ENCODE measurements at regions not wholly inside any gene's neighbourhood (a gene's known extent, or its start where the extent isn't known, plus 50 kb on each side); places are given as distances from the start of the nearest gene placed in this dataset.

GRCh38 chr4:60088807-60089486 lies 1111.2 kb upstream of the ADGRL3 start:
- Mint-ChIP-seq H3K27ac (ENCODE audit: low read depth) (no peak overlapping the region), H3K9me3 (peaks cover 24% of the 10 kb centered on the region), H3K4me3 (no peak overlapping the region), H3K27me3 (no peaks in the 10 kb centered on the region), H3K4me1 (no peaks in the 10 kb centered on the region), H3K36me3 (ENCODE audit: insufficient read depth) (no peaks in the 10 kb centered on the region)
- DNase-seq (ENCODE audit: low spot score in 2 of 2) (no peak), ATAC-seq (replicated peaks; ENCODE audit: extremely low read depth, poor library complexity, severe bottlenecking) (no peak)

GRCh38 chr4:60089546-60090273 lies 1110.4 kb upstream of the ADGRL3 start:
- Mint-ChIP-seq H3K27ac (ENCODE audit: low read depth) (no peak overlapping the region), H3K9me3 (peaks cover 16% of the 10 kb centered on the region), H3K4me1 (no peaks in the 10 kb centered on the region), H3K4me3 (no peak overlapping the region), H3K36me3 (ENCODE audit: insufficient read depth) (no peaks in the 10 kb centered on the region), H3K27me3 (no peaks in the 10 kb centered on the region)
- DNase-seq (ENCODE audit: low spot score in 2 of 2) (no peak), ATAC-seq (replicated peaks; ENCODE audit: extremely low read depth, poor library complexity, severe bottlenecking) (no peak)

GRCh38 chr4:60096676-60097075 lies 1103.5 kb upstream of the ADGRL3 start:
- peaks cover 5% of the 10 kb centered on the region for H3K9me3 Mint-ChIP-seq
- H3K4me1 Mint-ChIP-seq = no peaks in the 10 kb centered on the region
- no peak for DNase-seq (ENCODE audit: low spot score in 2 of 2)
- H3K4me3 Mint-ChIP-seq = no peak overlapping the region
- no peak overlapping the region for H3K27ac Mint-ChIP-seq (ENCODE audit: low read depth)
- H3K36me3 Mint-ChIP-seq (ENCODE audit: insufficient read depth) = no peaks in the 10 kb centered on the region
- H3K27me3 Mint-ChIP-seq = no peaks in the 10 kb centered on the region
- no peak for ATAC-seq (replicated peaks; ENCODE audit: extremely low read depth, poor library complexity, severe bottlenecking)

- ATAC-seq (replicated peaks; ENCODE audit: extremely low read depth, poor library complexity, severe bottlenecking) (no peak), DNase-seq (ENCODE audit: low spot score in 2 of 2) (no peak)
- Mint-ChIP-seq H3K9me3 (peaks cover 17% of the 10 kb centered on the region), H3K27me3 (no peaks in the 10 kb centered on the region), H3K27ac (ENCODE audit: low read depth) (no peak overlapping the region), H3K36me3 (ENCODE audit: insufficient read depth) (no peaks in the 10 kb centered on the region), H3K4me1 (no peaks in the 10 kb centered on the region), H3K4me3 (no peak overlapping the region)
These were observed 1083.5 kb upstream of the ADGRL3 start for GRCh38 chr4:60116592-60116991.

GRCh38 chr4:60117726-60118323 lies 1082.3 kb upstream of the ADGRL3 start:
- no peak overlapping the region for H3K4me3 Mint-ChIP-seq
- ATAC-seq (replicated peaks; ENCODE audit: extremely low read depth, poor library complexity, severe bottlenecking) = no peak
- H3K9me3 Mint-ChIP-seq = peaks cover 14% of the 10 kb centered on the region
- no peaks in the 10 kb centered on the region for H3K36me3 Mint-ChIP-seq (ENCODE audit: insufficient read depth)
- no peak overlapping the region for H3K27ac Mint-ChIP-seq (ENCODE audit: low read depth)
- no peaks in the 10 kb centered on the region for H3K4me1 Mint-ChIP-seq
- DNase-seq (ENCODE audit: low spot score in 2 of 2) = no peak
- no peaks in the 10 kb centered on the region for H3K27me3 Mint-ChIP-seq

GRCh38 chr4:60122820-60123219 lies 1077.3 kb upstream of the ADGRL3 start:
- no peak overlapping the region for H3K27ac Mint-ChIP-seq (ENCODE audit: low read depth)

GRCh38 chr4:60128888-60129287 lies 1071.2 kb upstream of the ADGRL3 start:
- Mint-ChIP-seq H3K36me3 (ENCODE audit: insufficient read depth) (no peaks in the 10 kb centered on the region), H3K9me3 (peaks cover 11% of the 10 kb centered on the region), H3K4me1 (no peaks in the 10 kb centered on the region), H3K27ac (ENCODE audit: low read depth) (no peak overlapping the region), H3K27me3 (no peaks in the 10 kb centered on the region), H3K4me3 (no peak overlapping the region)
- DNase-seq (ENCODE audit: low spot score in 2 of 2) = no peak
- no peak for ATAC-seq (replicated peaks; ENCODE audit: extremely low read depth, poor library complexity, severe bottlenecking)

More at GRCh38 chr4:60122820-60123219, 1077.3 kb upstream of the ADGRL3 start:
- Mint-ChIP-seq H3K36me3 (ENCODE audit: insufficient read depth) (no peaks in the 10 kb centered on the region), H3K4me3 (no peak overlapping the region), H3K9me3 (peaks cover 6% of the 10 kb centered on the region), H3K27me3 (no peaks in the 10 kb centered on the region), H3K4me1 (no peaks in the 10 kb centered on the region)
- DNase-seq (ENCODE audit: low spot score in 2 of 2) (no peak), ATAC-seq (replicated peaks; ENCODE audit: extremely low read depth, poor library complexity, severe bottlenecking) (no peak)

- ATAC-seq (replicated peaks; ENCODE audit: extremely low read depth, poor library complexity, severe bottlenecking) = no peak
- Mint-ChIP-seq H3K4me1 (no peaks in the 10 kb centered on the region), H3K27ac (ENCODE audit: low read depth) (no peak overlapping the region), H3K27me3 (no peaks in the 10 kb centered on the region), H3K9me3 (peaks cover 6% of the 10 kb centered on the region), H3K4me3 (no peak overlapping the region), H3K36me3 (ENCODE audit: insufficient read depth) (no peaks in the 10 kb centered on the region)
- no peak for DNase-seq (ENCODE audit: low spot score in 2 of 2)
These were observed 1070.4 kb upstream of the ADGRL3 start for GRCh38 chr4:60129740-60130139.

GRCh38 chr4:60133375-60133774 lies 1066.8 kb upstream of the ADGRL3 start:
- no peaks in the 10 kb centered on the region for H3K27me3 Mint-ChIP-seq
- H3K9me3 Mint-ChIP-seq = peaks cover 10% of the 10 kb centered on the region
- no peaks in the 10 kb centered on the region for H3K36me3 Mint-ChIP-seq (ENCODE audit: insufficient read depth)
- no peak for ATAC-seq (replicated peaks; ENCODE audit: extremely low read depth, poor library complexity, severe bottlenecking)
- no peaks in the 10 kb centered on the region for H3K4me1 Mint-ChIP-seq
- H3K4me3 Mint-ChIP-seq = no peak overlapping the region
- no peak for DNase-seq (ENCODE audit: low spot score in 2 of 2)
- no peak overlapping the region for H3K27ac Mint-ChIP-seq (ENCODE audit: low read depth)

GRCh38 chr4:60134099-60134498 lies 1066.0 kb upstream of the ADGRL3 start:
- Mint-ChIP-seq H3K27ac (ENCODE audit: low read depth) (no peak overlapping the region), H3K4me3 (no peak overlapping the region), H3K36me3 (ENCODE audit: insufficient read depth) (no peaks in the 10 kb centered on the region), H3K4me1 (no peaks in the 10 kb centered on the region), H3K27me3 (no peaks in the 10 kb centered on the region), H3K9me3 (peaks cover 10% of the 10 kb centered on the region)
- ATAC-seq (replicated peaks; ENCODE audit: extremely low read depth, poor library complexity, severe bottlenecking) (no peak), DNase-seq (ENCODE audit: low spot score in 2 of 2) (no peak)

GRCh38 chr4:60155088-60155487 lies 1045.0 kb upstream of the ADGRL3 start:
- no peaks in the 10 kb centered on the region for H3K4me1 Mint-ChIP-seq
- H3K9me3 Mint-ChIP-seq = peaks cover 48% of the 10 kb centered on the region
- DNase-seq (ENCODE audit: low spot score in 2 of 2) (no peak), ATAC-seq (replicated peaks; ENCODE audit: extremely low read depth, poor library complexity, severe bottlenecking) (no peak)
- no peaks in the 10 kb centered on the region for H3K27me3 Mint-ChIP-seq
- H3K27ac Mint-ChIP-seq (ENCODE audit: low read depth) = no peak overlapping the region
- H3K4me3 Mint-ChIP-seq = no peak overlapping the region
- no peaks in the 10 kb centered on the region for H3K36me3 Mint-ChIP-seq (ENCODE audit: insufficient read depth)

- H3K4me3 Mint-ChIP-seq = no peak overlapping the region
- no peaks in the 10 kb centered on the region for H3K27me3 Mint-ChIP-seq
- H3K4me1 Mint-ChIP-seq = no peaks in the 10 kb centered on the region
- H3K27ac Mint-ChIP-seq (ENCODE audit: low read depth) = no peak overlapping the region
- DNase-seq (ENCODE audit: low spot score in 2 of 2) (no peak), ATAC-seq (replicated peaks; ENCODE audit: extremely low read depth, poor library complexity, severe bottlenecking) (no peak)
- H3K9me3 Mint-ChIP-seq = no peaks in the 10 kb centered on the region
- no peaks in the 10 kb centered on the region for H3K36me3 Mint-ChIP-seq (ENCODE audit: insufficient read depth)
These were observed 1027.0 kb upstream of the ADGRL3 start for GRCh38 chr4:60173103-60173502.

GRCh38 chr4:60173718-60174117 lies 1026.4 kb upstream of the ADGRL3 start:
- H3K4me3 Mint-ChIP-seq = no peak overlapping the region
- H3K27ac Mint-ChIP-seq (ENCODE audit: low read depth) = no peak overlapping the region

More at GRCh38 chr4:60173718-60174117, 1026.4 kb upstream of the ADGRL3 start:
- no peaks in the 10 kb centered on the region for H3K9me3 Mint-ChIP-seq
- H3K4me1 Mint-ChIP-seq = no peaks in the 10 kb centered on the region
- H3K36me3 Mint-ChIP-seq (ENCODE audit: insufficient read depth) = no peaks in the 10 kb centered on the region
- H3K27me3 Mint-ChIP-seq = no peaks in the 10 kb centered on the region
- DNase-seq (ENCODE audit: low spot score in 2 of 2) (no peak), ATAC-seq (replicated peaks; ENCODE audit: extremely low read depth, poor library complexity, severe bottlenecking) (no peak)
